OCI-LY1 (cell line): ENCODE measurements at regions not wholly inside any gene's neighbourhood (a gene's known extent, or its start where the extent isn't known, plus 50 kb on each side); places are given as distances from the start of the nearest gene placed in this dataset.

Experiments
- H2AFZ ChIP-seq: fragments of 200-600 bp; sonication (generic), shearing (Covaris generic); 2 replicates; pipeline ENCODE4 v1.6.0; 2014; ENCODE audit warnings: antibody characterized with exemption, mild to moderate bottlenecking, low read length
- H3F3A ChIP-seq: fragments of 200-600 bp; sonication (generic), shearing (Covaris generic); 2 replicates; pipeline ENCODE4 v1.6.0; 2014; ENCODE audit warnings: mild to moderate bottlenecking, antibody characterized with exemption, low read length, moderate library complexity; ENCODE audit not compliant: insufficient read depth
- H3K27ac ChIP-seq: fragments of 200-600 bp; sonication (generic); 2 replicates; pipeline ENCODE4 v1.5.1; 2014; ENCODE audit warnings: low read length, mixed run types, mild to moderate bottlenecking, low read depth; ENCODE audit not compliant: poor library complexity, severe bottlenecking
- H3K27me3 ChIP-seq: fragments of 200-600 bp; sonication (generic); 2 replicates; pipeline ENCODE4 v1.6.0; 2014; ENCODE audit warnings: antibody characterized with exemption, mild to moderate bottlenecking, low read length, moderate library complexity; ENCODE audit not compliant: insufficient read depth
- H3K36me3 ChIP-seq: fragments of 200-600 bp; sonication (generic); 2 replicates; pipeline ENCODE4 v1.6.1; 2014; ENCODE audit warnings: mild to moderate bottlenecking, antibody characterized with exemption, low read length, moderate library complexity, mixed read lengths; ENCODE audit not compliant: insufficient read depth
- H3K4me1 ChIP-seq: fragments of 200-600 bp; sonication (generic); 2 replicates; pipeline ENCODE4 v1.5.1; 2014; ENCODE audit warnings: mild to moderate bottlenecking, low read length, moderate library complexity; ENCODE audit not compliant: insufficient read depth, severe bottlenecking
- H3K4me2 ChIP-seq: fragments of 200-600 bp; sonication (generic), shearing (Covaris generic); 2 replicates; pipeline ENCODE4 v1.6.1; 2014; ENCODE audit warnings: low read length
- H3K4me3 ChIP-seq: fragments of 200-600 bp; sonication (generic); 2 replicates; pipeline ENCODE4 v1.5.1; 2014; ENCODE audit warnings: low read length, low read depth, mild to moderate bottlenecking, mixed read lengths; ENCODE audit not compliant: poor library complexity, severe bottlenecking
- H3K79me2 ChIP-seq: fragments of 200-600 bp; shearing (Covaris generic); 2 replicates; pipeline ENCODE4 v1.6.1; 2016; ENCODE audit warnings: mixed run types, low read length, mixed read lengths; ENCODE audit not compliant: insufficient read depth
- H3K9ac ChIP-seq: fragments of 200-600 bp; sonication (generic), shearing (Covaris generic); 2 replicates; pipeline ENCODE4 v1.6.1; 2014; ENCODE audit warnings: mild to moderate bottlenecking, low read length, mixed read lengths
- H3K9me2 ChIP-seq: fragments of 200-600 bp; sonication (generic), shearing (Covaris generic); 2 replicates; pipeline ENCODE4 v1.6.1; 2014; ENCODE audit warnings: low read depth, mild to moderate bottlenecking, low read length, mixed read lengths
- H3K9me3 ChIP-seq: fragments of 200-600 bp; shearing (Covaris generic); 2 replicates; pipeline ENCODE4 v1.6.1; 2014; ENCODE audit warnings: low read length, mixed read lengths
- H4K20me1 ChIP-seq: fragments of 200-600 bp; sonication (generic), shearing (Covaris generic); 2 replicates; pipeline ENCODE4 v1.6.0; 2016; ENCODE audit warnings: mild to moderate bottlenecking, low read length; ENCODE audit not compliant: insufficient read depth
- EZH2 ChIP-seq: fragments of 200-600 bp; sonication (generic), shearing (Covaris generic); IDR thresholded peaks from 2 replicates; pipeline ENCODE4 v1.8.0; 2017; ENCODE audit warnings: borderline replicate concordance, mixed run types, mild to moderate bottlenecking, antibody characterized with exemption, low read length, moderate library complexity, mixed read lengths
- TF ChIP-seq, protein P1 (sequence below): fragments of 200-600 bp; sonication (generic), shearing (Covaris generic); IDR thresholded peaks from 2 replicates; pipeline ENCODE4 v1.5.1; 2017; ENCODE audit warnings: mild to moderate bottlenecking, antibody characterized with exemption, low read length, moderate library complexity, mixed read lengths

DNA sequence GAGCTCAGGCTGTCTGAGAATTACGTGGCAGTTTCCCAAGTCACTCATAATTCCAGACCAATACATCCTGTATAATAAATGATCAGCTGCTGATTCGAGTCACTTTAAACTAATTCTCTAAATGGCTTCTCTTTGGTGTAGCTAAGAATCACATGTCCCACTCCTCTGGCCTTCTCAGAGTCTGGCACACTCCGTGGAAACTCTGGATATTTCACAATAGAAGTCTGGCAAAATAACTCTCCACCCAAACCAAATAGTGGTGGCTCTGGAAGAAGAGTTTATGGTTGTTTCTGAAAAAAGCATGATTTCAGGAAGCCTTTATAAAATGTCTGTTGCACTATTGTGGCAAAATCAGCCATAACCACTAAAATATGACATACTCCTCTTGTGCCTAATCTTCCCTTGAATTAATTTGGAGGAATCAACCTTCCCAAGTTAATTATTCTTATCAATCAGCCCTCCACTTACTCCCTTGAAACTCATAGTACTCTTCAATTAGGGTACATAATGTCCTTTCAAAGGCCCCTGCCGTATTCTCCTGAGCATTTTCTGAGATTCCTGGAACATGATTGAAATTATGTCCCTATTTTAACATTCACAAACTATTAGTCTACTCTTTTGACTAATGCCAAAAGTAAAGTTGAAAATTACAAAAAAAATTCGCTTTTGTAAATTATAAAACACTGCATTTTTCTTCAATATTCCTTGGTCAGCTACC is 991.6 kb downstream of the FAT4 start:
- H3K27me3 ChIP-seq = no peaks in the 10 kb centered on the region
- no peak overlapping the region for H3K4me2 ChIP-seq
- no peaks in the 10 kb centered on the region for H3K4me1 ChIP-seq
- H3K9me3 ChIP-seq = no peaks in the 10 kb centered on the region
- no peaks in the 10 kb centered on the region for H3K36me3 ChIP-seq
- no peak overlapping the region for H3K4me3 ChIP-seq
- no peak overlapping the region for H2AFZ ChIP-seq
- no peaks in the 10 kb centered on the region for H4K20me1 ChIP-seq
- H3K9ac ChIP-seq = no peak overlapping the region
- no peak overlapping the region for H3K27ac ChIP-seq
- TF ChIP-seq EZH2 = no peak
- TF ChIP-seq, protein P1, sequence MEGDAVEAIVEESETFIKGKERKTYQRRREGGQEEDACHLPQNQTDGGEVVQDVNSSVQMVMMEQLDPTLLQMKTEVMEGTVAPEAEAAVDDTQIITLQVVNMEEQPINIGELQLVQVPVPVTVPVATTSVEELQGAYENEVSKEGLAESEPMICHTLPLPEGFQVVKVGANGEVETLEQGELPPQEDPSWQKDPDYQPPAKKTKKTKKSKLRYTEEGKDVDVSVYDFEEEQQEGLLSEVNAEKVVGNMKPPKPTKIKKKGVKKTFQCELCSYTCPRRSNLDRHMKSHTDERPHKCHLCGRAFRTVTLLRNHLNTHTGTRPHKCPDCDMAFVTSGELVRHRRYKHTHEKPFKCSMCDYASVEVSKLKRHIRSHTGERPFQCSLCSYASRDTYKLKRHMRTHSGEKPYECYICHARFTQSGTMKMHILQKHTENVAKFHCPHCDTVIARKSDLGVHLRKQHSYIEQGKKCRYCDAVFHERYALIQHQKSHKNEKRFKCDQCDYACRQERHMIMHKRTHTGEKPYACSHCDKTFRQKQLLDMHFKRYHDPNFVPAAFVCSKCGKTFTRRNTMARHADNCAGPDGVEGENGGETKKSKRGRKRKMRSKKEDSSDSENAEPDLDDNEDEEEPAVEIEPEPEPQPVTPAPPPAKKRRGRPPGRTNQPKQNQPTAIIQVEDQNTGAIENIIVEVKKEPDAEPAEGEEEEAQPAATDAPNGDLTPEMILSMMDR = no peak
- no peaks in the 10 kb centered on the region for H3K9me2 ChIP-seq
- H3K79me2 ChIP-seq = no peaks in the 10 kb centered on the region
- H3F3A ChIP-seq = no peaks in the 10 kb centered on the region

DNA sequence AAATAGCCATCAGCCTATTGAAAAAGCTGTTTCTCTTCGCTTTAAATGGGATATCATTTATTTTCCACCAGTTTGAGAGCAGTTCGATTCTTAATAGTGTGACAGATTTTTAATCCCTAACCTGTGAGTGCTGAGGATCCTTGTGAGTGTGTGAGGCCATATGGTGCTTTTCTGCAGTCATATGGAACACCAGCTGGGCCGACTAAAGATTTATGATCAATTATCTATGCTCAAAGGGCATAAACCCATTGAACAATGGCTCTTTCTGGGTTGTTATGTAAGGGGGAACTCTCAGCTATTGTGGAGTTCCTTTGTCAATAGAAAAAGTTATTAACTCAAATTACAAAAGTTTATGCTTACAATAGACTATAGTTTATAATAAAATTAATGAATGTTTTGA is 1003.6 kb downstream of the FAT4 start:
- H3K4me2 ChIP-seq = no peak overlapping the region
- H3K9me3 ChIP-seq = no peaks in the 10 kb centered on the region
- H3K4me1 ChIP-seq = no peaks in the 10 kb centered on the region
- TF ChIP-seq EZH2 = no peak
- TF ChIP-seq, protein P1 = no peak
- no peak overlapping the region for H3K9ac ChIP-seq
- no peak overlapping the region for H3K27ac ChIP-seq
- no peaks in the 10 kb centered on the region for H4K20me1 ChIP-seq
- H3K36me3 ChIP-seq = no peaks in the 10 kb centered on the region
- no peaks in the 10 kb centered on the region for H3K27me3 ChIP-seq
- H3F3A ChIP-seq = no peaks in the 10 kb centered on the region
- H3K4me3 ChIP-seq = no peak overlapping the region
- no peaks in the 10 kb centered on the region for H3K9me2 ChIP-seq
- no peaks in the 10 kb centered on the region for H3K79me2 ChIP-seq
- H2AFZ ChIP-seq = no peak overlapping the region

DNA sequence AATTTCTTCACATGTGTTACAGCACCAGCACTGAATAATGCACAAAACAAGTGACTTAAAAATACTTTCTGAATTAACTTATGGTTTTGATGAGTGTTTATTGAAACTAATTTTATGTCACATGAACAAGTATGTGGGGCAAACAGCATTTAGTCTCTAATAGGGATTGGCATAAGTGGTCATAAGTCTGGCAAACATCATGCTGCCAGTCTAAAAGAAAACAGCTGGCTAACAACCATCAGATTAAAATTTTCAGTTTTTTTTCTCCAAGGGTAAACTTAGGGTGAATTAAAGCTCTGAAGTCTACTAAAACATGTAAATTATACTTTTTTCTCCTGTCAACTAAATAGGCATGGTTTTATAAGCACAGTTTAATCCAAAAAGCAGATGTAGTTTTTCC is 1014.2 kb downstream of the FAT4 start:
- H2AFZ ChIP-seq = no peak overlapping the region
- H3K4me3 ChIP-seq = no peak overlapping the region
- H3K9me2 ChIP-seq = no peaks in the 10 kb centered on the region
- TF ChIP-seq, protein P1 = no peak
- no peak for TF ChIP-seq EZH2
- H3K27me3 ChIP-seq = no peaks in the 10 kb centered on the region
- H3K4me2 ChIP-seq = no peak overlapping the region
- H4K20me1 ChIP-seq = no peaks in the 10 kb centered on the region
- H3F3A ChIP-seq = no peaks in the 10 kb centered on the region
- no peak overlapping the region for H3K27ac ChIP-seq
- no peaks in the 10 kb centered on the region for H3K36me3 ChIP-seq
- no peaks in the 10 kb centered on the region for H3K4me1 ChIP-seq
- H3K9ac ChIP-seq = no peak overlapping the region
- no peaks in the 10 kb centered on the region for H3K79me2 ChIP-seq
- H3K9me3 ChIP-seq = no peaks in the 10 kb centered on the region
